Naive B cell (primary cell): ENCODE measurements at regions not wholly inside any gene's neighbourhood (a gene's known extent, or its start where the extent isn't known, plus 50 kb on each side); places are given as distances from the start of the nearest gene placed in this dataset.
"Not testable (repeated sequence)": the region's sequence is repeated elsewhere in the genome, so short reads cannot be mapped to it uniquely, and the experiment has no call there.

Experiments
- ATAC-seq, 2 donors: fragments of 150-1000 bp; cut with Tn5 transposase; 2 replicates each; pipeline ENCODE4 v1.10.0; 2021; ENCODE audit warnings: low read depth in 2 of 2, mild to moderate bottlenecking in 2 of 2, moderate library complexity in 2 of 2
- DNase-seq: peaks from one replicate; pipeline ENCODE4 v3.0.0; 2022
- H3K27ac Mint-ChIP-seq, 6 donors: one replicate each; pipeline ENCODE4 v1.8.0; 2020 to 2022; ENCODE audit warnings: mild to moderate bottlenecking in 6 of 6, mixed read lengths in 6 of 6, moderate library complexity in 5 of 6, inconsistent platforms in 2 of 6
- H3K27me3 Mint-ChIP-seq, 3 donors: one replicate each; pipeline ENCODE4 v1.8.0; 2021 to 2022; ENCODE audit warnings: mixed read lengths in 3 of 3, mild to moderate bottlenecking in 1 of 3
- H3K36me3 Mint-ChIP-seq, 2 donors: one replicate each; pipeline ENCODE4 v1.8.0; 2020 to 2022; ENCODE audit warnings: mixed read lengths in 2 of 2, inconsistent platforms in 1 of 2, mild to moderate bottlenecking in 1 of 2
- H3K4me1 Mint-ChIP-seq, 3 donors: one replicate each; pipeline ENCODE4 v1.8.0; 2020 to 2022; ENCODE audit warnings: mixed read lengths in 3 of 3, inconsistent platforms in 1 of 3, mild to moderate bottlenecking in 1 of 3, moderate library complexity in 1 of 3
- H3K4me3 Mint-ChIP-seq, 8 donors: one replicate each; pipeline ENCODE4 v1.8.0; 2020 to 2022; ENCODE audit warnings: mild to moderate bottlenecking in 8 of 8, mixed read lengths in 8 of 8, moderate library complexity in 8 of 8, inconsistent platforms in 2 of 8
- H3K9me3 Mint-ChIP-seq, 7 donors: one replicate each; pipeline ENCODE4 v1.8.0; 2020 to 2022; ENCODE audit warnings: mixed read lengths in 7 of 7, mild to moderate bottlenecking in 5 of 7, inconsistent platforms in 2 of 7, moderate library complexity in 1 of 7

DNA sequence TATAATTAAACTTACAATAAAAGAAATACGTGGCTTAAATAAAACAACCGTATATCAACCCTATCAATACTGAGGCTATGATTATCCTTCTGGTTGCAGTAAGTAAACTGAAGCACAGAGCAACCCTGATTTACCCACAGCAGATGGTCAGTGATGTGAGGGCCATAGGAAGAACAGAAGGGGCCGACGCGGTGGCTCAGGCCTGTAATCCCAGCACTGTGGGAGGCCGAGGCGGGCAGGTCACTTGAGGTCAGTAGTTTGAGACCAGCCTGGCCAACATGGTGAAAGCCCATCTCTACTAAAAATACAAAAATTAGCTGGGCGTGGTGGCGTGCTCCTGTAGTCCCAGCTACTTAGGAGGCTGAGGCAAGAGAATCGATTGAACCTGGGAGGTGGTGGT, 94.2 kb upstream of the SLC25A33 start:
- not testable (repeated sequence) for H3K36me3 Mint-ChIP-seq, DNase-seq, H3K9me3 Mint-ChIP-seq, H3K4me3 Mint-ChIP-seq, ATAC-seq
- peaks cover 0 to 11% (median 3%) of the 10 kb centered on the region in 3 donors for H3K4me1 Mint-ChIP-seq
- H3K27ac Mint-ChIP-seq, result peak overlapping the region in 1 of 6 donors; percentile 59
- peaks cover 0 to 19% (median 8%) of the 10 kb centered on the region in 3 donors for H3K27me3 Mint-ChIP-seq

DNA sequence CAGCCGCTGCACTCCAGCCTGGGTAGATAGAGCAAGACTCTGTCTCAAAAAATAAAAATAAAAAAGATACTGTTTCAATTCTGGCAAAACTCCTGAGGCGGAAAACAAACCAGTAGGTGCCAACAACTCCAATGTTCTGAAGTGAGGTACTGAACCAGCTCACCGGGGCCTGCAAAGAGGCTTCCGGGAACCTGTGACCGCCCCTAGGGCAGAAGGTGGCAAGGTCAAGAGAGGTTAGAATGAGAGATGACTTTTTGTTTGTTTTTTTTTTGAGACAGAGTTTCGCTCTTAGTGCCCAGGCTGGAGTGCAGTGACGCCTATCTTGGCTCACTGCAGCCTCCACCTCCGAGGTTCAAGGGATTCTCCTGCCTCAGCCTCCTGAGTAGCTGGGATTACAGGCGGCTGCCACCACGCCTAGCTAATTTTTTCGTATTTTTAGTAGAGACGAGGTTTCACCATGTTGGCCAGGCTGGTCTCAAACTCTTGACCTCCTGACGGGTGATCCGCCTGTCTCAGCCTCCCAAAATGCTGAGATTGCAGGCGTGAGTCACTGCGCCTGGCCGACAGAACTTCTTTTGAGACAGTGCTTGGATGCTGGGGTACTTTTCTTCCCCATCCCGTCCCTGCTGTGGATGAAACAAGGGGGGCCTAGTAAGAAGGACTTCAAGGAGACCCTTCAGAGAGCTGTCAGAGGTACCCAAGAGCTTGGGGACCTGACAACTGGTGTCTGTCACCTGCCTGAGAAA, 91.9 kb upstream of the SLC25A33 start:
- no peak overlapping the region for H3K4me3 Mint-ChIP-seq
- DNase-seq, result no peak
- no peak for ATAC-seq
- no peaks in the 10 kb centered on the region for H3K9me3 Mint-ChIP-seq
- H3K4me1 Mint-ChIP-seq, result peaks cover 0 to 11% (median 3%) of the 10 kb centered on the region in 3 donors
- H3K27ac Mint-ChIP-seq, result peak overlapping the region in 1 of 6 donors; percentile 38
- peaks cover 0 to 8% (median 0%) of the 10 kb centered on the region in 3 donors for H3K27me3 Mint-ChIP-seq
- H3K36me3 Mint-ChIP-seq, result no peaks in the 10 kb centered on the region

DNA sequence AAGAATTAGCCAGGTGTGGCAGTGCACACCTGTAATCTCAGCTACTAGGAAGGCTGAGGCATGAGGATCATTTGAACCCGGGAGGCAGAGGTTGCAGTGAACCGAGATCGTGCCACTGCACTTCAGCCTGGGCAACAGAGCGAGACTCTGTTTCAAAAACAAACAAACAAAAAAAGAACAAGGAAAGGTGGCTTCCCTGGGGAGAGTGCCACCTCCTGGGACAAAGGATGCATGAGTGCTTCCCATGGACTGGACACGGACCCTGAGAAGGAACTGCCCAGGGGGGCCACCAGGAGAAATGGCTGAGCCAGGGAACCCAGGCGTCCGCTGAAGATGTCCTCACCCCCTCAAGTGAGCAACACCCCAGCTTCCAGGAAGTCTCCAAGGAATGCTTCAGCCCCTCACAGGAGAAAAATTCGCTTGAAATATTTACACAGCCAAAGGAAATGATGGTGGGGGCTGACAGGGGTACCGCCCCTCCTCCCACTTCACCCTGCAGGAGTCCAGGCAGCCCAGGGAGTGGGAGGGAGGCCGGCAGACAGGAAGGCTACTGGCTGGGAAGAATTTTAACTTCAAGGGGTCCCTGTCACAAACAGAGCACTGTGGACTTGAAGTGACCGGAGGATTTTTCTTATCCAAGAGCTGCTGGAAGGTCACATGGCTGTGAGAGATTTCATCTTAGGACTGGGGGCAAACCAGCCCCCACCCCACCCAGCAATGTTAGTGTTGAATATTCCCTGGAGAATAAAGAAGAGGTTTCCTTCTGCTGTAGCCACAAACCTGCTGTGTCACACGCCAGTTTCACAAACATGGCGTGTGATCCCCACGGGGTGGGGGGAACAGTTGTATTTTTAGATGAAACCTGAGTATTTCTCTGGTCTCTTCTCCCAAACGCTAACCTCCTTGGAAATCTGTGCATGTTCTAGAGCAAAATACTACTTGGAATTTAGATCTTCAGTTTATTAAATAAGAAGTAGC, 90.8 kb upstream of the SLC25A33 start:
- Mint-ChIP-seq H3K36me3 (no peaks in the 10 kb centered on the region), H3K4me1 (peaks cover 0 to 11% (median 3%) of the 10 kb centered on the region in 3 donors), H3K4me3 (no peak overlapping the region)

DNA sequence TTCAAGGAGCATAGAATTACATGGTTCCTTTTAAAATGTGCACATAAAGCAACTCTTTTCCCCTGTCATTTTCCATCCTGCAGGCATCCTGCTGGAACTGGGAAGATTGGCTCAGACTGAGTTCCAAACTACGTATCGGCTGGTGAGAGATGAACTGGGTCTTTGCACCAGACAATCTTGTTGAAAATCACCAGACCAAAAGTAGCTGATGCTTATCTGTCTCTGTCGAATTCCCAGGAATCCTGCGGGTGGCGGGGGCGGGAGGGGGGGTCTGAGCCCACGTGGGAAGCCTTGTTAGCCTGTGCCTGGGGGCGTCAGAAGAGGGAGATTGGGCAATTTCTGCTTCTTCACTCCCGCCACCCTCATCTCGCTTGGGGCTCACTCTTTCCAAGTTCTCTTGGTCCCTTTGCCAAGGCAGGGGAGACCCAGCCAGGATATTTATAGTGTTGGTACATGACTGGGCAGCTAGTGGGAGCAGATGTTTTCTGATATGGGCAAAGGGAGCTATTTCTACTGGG, 90.1 kb upstream of the SLC25A33 start:
- H3K4me3 Mint-ChIP-seq, result no peak overlapping the region
- DNase-seq, result no peak

More for the DNA sequence above, 90.8 kb upstream of the SLC25A33 start:
- peak overlapping the region in 1 of 6 donors; percentile 42 for H3K27ac Mint-ChIP-seq
- DNase-seq (no peak), ATAC-seq (no peak)
- peaks cover 0 to 9% (median under 1%) of the 10 kb centered on the region in 3 donors for H3K27me3 Mint-ChIP-seq
- no peaks in the 10 kb centered on the region for H3K9me3 Mint-ChIP-seq

DNA sequence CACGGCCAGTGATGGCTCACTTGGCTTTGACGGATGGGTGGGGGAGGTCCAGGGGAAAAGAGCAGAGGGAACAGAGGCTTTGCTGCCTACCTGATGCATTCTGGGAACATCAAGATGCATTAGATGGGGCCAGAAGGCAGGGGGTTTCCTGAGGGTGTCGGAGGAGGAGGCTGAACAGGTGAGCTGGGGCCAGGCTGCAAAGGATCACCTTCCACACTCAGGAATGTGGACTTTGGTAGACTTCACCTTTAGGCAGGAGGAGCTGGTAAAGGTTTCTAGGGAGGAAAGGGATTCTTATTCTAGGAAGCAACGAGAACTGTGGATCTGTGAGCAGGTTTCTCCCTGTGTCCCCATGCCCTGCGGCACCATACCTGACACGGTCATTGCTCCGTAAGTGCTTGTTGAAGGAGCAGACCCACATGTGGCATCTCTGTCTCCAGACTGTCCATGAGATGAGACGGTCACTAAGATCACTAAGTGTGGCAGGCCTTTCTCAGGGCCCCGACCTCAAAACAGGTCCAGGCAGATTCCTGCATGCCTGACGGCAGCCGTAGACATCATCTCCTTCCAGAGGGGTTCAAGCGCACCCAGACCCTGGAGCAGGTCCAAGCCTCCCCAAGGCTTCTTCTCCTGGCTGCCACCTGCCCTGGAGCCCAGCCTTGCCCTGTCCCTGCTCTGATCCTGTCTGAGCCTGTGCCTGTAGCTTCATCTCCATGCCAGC, 89.1 kb upstream of the SLC25A33 start:
- Mint-ChIP-seq H3K27ac (peak overlapping the region in 2 of 6 donors; percentile 33 to 79), H3K9me3 (no peaks in the 10 kb centered on the region), H3K36me3 (no peaks in the 10 kb centered on the region), H3K4me3 (no peak overlapping the region), H3K4me1 (peaks cover 0 to 11% (median 3%) of the 10 kb centered on the region in 3 donors), H3K27me3 (peaks cover 0 to 13% (median 4%) of the 10 kb centered on the region in 3 donors)
- DNase-seq (no peak), ATAC-seq (no peak)

More for the DNA sequence above, 90.1 kb upstream of the SLC25A33 start:
- no peak overlapping the region for H3K27ac Mint-ChIP-seq
- no peaks in the 10 kb centered on the region for H3K9me3 Mint-ChIP-seq
- H3K36me3 Mint-ChIP-seq, result no peaks in the 10 kb centered on the region
- H3K4me1 Mint-ChIP-seq, result peaks cover 0 to 11% (median 3%) of the 10 kb centered on the region in 3 donors
- peaks cover 0 to 13% (median 4%) of the 10 kb centered on the region in 3 donors for H3K27me3 Mint-ChIP-seq
- no peak for ATAC-seq

DNA sequence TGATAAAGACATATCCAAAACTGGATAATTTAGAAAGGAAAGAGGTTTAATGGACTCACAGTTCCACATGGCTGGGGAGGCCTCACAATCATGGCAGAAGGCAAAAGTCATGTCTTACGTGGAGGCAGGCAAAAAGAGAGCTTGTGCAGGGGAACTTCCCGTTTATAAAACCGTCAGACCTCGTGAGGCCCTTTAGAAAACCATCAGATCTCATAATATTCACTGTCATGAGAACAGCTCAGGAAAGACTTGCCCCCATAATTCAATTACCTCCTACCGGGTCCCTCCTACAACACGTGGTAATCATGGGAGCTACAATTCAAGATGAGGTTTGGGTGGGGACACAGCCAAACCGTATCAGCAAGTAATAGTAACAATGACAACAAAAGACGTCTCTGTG, 88.2 kb upstream of the SLC25A33 start:
- H3K9me3 Mint-ChIP-seq, result no peaks in the 10 kb centered on the region
- H3K4me3 Mint-ChIP-seq, result no peak overlapping the region
- DNase-seq (no peak), ATAC-seq (no peak)
- peaks cover 0 to 16% (median 8%) of the 10 kb centered on the region in 3 donors for H3K4me1 Mint-ChIP-seq
- no peak overlapping the region for H3K27ac Mint-ChIP-seq
- H3K36me3 Mint-ChIP-seq, result no peaks in the 10 kb centered on the region
- peaks cover 0 to 13% (median 4%) of the 10 kb centered on the region in 3 donors for H3K27me3 Mint-ChIP-seq

DNA sequence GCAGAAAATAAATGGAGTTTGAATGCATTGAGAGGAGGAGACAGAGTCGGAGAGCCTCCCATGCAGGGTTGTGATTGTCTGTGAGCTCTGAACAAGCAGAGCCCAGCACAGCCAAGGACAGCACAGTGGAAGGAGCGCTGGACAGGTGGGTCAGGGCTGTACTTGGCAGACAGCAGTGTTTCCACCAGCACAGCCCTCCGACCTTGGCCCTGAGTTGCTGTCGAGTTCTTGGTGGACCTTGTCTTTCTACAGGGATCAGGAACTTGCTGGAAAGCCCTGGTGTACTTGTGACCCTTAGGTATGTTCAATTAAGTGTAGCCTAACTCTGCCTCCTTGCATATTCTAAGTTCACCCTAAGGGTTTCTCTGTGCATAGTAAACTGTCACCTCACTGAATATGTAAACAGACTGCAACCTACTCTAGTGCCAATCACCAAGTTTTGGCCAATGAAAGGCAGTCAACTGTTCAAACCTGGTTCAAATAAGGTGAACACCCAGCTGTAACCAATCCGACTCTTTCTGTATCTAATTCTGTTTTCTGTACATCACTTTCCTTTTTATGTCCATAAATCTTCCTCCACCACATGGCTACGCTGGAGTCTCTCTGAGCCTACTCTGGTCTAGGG, 86.6 kb upstream of the SLC25A33 start:
- Mint-ChIP-seq H3K27me3 (peaks cover 0 to 13% (median 4%) of the 10 kb centered on the region in 3 donors), H3K27ac (peak overlapping the region in 2 of 6 donors; percentile 5 to 43), H3K36me3 (no peaks in the 10 kb centered on the region), H3K9me3 (no peaks in the 10 kb centered on the region), H3K4me3 (no peak overlapping the region), H3K4me1 (peaks cover 0 to 16% (median 8%) of the 10 kb centered on the region in 3 donors)
- no peak for DNase-seq
- ATAC-seq, result no peak

DNA sequence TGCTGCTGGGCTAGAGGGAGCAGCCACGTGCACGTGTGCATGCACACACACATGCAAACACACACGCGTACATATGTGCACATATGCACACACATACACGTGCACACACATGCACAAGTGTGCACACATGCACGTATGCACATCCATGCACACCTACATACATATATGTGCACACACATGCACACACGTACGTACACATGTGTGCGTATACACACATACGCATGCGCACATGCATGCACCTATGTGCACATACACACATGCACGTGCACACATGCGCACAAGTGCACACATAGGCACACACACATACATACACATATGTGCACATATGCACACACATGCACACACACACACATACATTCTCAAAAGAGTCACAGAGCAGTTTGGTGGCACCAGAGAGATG, 85.9 kb upstream of the SLC25A33 start:
- peaks cover 0 to 10% (median 8%) of the 10 kb centered on the region in 3 donors for H3K4me1 Mint-ChIP-seq
- ATAC-seq, result no peak
- H3K4me3 Mint-ChIP-seq, result no peak overlapping the region
- H3K27ac Mint-ChIP-seq, result peak overlapping the region in 1 of 6 donors; percentile 6
- peaks cover 0 to 7% (median 4%) of the 10 kb centered on the region in 3 donors for H3K27me3 Mint-ChIP-seq
- no peak for DNase-seq
- H3K36me3 Mint-ChIP-seq, result no peaks in the 10 kb centered on the region
- H3K9me3 Mint-ChIP-seq, result no peaks in the 10 kb centered on the region

DNA sequence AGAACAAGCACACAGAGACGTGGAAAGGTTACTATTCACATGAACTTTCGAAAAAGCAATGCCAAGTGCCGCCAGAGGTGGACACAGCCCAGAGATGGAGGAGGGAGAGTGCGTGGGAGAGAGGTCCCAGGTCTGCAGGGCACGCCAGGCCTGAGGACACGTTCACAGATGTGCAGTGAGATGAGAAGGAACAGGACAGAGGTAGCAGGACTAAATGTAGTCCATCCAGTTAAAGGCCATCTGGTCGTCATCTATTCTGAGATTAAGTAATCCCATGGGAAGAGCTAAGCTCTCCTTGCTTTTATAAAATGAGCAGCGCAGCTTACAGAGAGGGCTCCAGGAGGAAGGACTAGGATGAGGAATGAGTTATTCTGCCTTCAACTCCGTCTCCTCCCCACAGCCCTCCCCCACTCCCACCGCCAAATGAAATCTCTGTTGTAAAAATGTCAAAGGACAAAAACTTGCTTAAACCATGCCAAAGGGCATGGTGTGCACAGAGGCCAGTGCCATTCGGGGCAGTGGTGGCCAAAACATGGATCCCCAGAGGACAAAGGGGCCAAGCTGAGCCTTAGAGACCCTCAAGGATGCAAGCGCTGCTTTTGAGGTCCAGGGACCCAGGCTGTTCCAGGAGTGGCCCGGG, 85.4 kb upstream of the SLC25A33 start:
- DNase-seq (no peak), ATAC-seq (no peak)
- Mint-ChIP-seq H3K4me3 (no peak overlapping the region), H3K27ac (peak overlapping the region in 1 of 6 donors; percentile 6), H3K9me3 (no peaks in the 10 kb centered on the region), H3K27me3 (peaks cover 0 to 5% (median 4%) of the 10 kb centered on the region in 3 donors), H3K4me1 (peaks cover 0 to 6% (median 5%) of the 10 kb centered on the region in 3 donors), H3K36me3 (no peaks in the 10 kb centered on the region)

DNA sequence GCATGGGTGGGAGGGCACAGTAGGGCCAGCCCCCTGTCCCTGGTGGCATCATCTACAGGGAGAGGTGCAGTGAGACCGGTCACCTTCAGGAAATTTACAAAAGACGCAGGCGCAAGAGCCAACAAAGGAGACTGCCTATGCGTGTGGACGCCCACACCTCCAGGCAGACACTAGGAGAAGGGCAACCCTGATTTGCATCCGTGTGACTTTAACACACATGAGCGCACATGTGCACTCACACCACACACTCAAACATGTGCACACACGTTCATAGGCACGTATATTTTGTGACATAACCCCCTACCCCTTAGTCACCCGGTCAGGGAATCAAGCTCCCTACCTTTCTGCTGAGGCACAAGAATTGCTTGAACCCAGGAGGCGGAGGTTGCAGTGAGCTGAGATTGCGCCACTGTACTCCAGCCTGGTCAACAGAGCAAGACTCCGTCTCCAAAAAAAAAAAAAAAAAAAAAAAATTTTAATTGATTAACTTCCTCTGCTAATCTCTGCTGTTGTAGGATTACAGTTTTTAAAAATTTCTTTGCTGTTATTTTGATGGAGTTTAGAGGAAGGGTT, 84.7 kb upstream of the SLC25A33 start:
- H3K9me3 Mint-ChIP-seq, result no peaks in the 10 kb centered on the region
- H3K27me3 Mint-ChIP-seq, result peaks cover 0 to 5% (median 4%) of the 10 kb centered on the region in 3 donors
- no peak for ATAC-seq
- H3K4me3 Mint-ChIP-seq, result no peak overlapping the region
- no peak for DNase-seq
- no peaks in the 10 kb centered on the region for H3K36me3 Mint-ChIP-seq
- peak overlapping the region in 1 of 6 donors; percentile 72 for H3K27ac Mint-ChIP-seq
- peaks cover 0 to 6% (median 5%) of the 10 kb centered on the region in 3 donors for H3K4me1 Mint-ChIP-seq

DNA sequence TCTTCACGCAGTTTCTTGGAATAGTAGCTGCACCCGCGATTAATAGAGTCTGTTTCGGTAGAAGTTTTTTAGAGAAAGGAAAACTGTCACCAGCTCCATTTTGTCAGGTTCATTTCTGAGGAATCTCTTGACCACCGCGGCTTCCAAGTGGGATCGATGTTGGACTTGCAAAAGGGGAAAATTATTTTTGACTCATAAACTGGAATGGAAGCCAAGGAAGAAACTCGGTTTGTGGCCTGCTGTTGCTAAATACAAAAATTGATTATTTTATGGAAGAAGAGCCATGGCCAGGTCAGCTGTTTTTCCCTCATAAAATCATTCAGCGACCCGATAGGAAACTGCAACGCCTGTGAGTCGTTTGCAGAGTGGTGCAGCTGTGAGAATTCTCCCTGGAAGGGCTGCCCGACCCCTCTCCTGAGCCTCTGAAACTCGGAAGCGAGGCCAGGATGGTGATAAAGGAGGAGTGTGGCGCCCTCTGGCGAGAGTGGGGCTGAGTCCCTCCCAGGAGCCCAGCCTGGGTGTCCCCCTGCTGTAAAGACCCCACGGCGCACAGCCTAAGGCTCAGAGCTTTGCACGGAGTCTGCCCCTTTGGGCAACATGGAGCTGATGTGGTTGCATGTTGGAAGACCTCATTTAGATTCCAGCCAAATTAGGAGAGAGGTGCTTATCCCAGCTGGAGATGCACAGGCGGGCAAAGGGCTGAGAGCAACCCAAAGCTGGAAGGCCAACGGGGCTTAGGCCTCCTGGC, 83.6 kb upstream of the SLC25A33 start:
- peak overlapping the region in 1 of 6 donors; percentile 76 for H3K27ac Mint-ChIP-seq
- DNase-seq, result peak; percentile 64
- H3K4me3 Mint-ChIP-seq, result no peak overlapping the region
- peaks cover 0 to 5% (median 4%) of the 10 kb centered on the region in 3 donors for H3K27me3 Mint-ChIP-seq
- no peaks in the 10 kb centered on the region for H3K9me3 Mint-ChIP-seq
- H3K4me1 Mint-ChIP-seq, result peaks cover 0 to 6% (median 5%) of the 10 kb centered on the region in 3 donors
- ATAC-seq, result peak; percentile 84 to 85
- H3K36me3 Mint-ChIP-seq, result no peaks in the 10 kb centered on the region
